Esophagus squamous epithelium (tissue), 4 donors: ENCODE measurements at regions not wholly inside any gene's neighbourhood (a gene's known extent, or its start where the extent isn't known, plus 50 kb on each side); places are given as distances from the start of the nearest gene placed in this dataset.

Source experiments
- POLR2A ChIP-seq, 4 donors: fragments of 450-650 bp; IDR thresholded peaks; one replicate each; pipeline ENCODE4 v1.6.1; 2017; ENCODE audit warnings: antibody characterized with exemption in 4 of 4, mild to moderate bottlenecking in 4 of 4, moderate library complexity in 3 of 4
- TF ChIP-seq, protein P1 (sequence below), 6 experiments: fragments of 450-650 bp in 4 of 6; fragments of 200-600 bp in 2 of 6; sonication (generic) in 2 of 6; IDR thresholded peaks; one replicate each; pipeline ENCODE4 v1.5.1; 2016 to 2019; ENCODE audit warnings: antibody characterized with exemption in 6 of 6, mild to moderate bottlenecking in 4 of 6, moderate library complexity in 4 of 6

GRCh38 chr4:120319046-120319767 is 252.6 kb upstream of the MAD2L1 start:
- no peak for TF ChIP-seq POLR2A (IDR thresholded peaks at IDR 0.05)
- TF ChIP-seq, protein P1, sequence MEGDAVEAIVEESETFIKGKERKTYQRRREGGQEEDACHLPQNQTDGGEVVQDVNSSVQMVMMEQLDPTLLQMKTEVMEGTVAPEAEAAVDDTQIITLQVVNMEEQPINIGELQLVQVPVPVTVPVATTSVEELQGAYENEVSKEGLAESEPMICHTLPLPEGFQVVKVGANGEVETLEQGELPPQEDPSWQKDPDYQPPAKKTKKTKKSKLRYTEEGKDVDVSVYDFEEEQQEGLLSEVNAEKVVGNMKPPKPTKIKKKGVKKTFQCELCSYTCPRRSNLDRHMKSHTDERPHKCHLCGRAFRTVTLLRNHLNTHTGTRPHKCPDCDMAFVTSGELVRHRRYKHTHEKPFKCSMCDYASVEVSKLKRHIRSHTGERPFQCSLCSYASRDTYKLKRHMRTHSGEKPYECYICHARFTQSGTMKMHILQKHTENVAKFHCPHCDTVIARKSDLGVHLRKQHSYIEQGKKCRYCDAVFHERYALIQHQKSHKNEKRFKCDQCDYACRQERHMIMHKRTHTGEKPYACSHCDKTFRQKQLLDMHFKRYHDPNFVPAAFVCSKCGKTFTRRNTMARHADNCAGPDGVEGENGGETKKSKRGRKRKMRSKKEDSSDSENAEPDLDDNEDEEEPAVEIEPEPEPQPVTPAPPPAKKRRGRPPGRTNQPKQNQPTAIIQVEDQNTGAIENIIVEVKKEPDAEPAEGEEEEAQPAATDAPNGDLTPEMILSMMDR (IDR thresholded peaks at IDR 0.05): no peak
